Stomach smooth muscle (tissue), 2 donors: ENCODE measurements at regions not wholly inside any gene's neighbourhood (a gene's known extent, or its start where the extent isn't known, plus 50 kb on each side); places are given as distances from the start of the nearest gene placed in this dataset.

Experiments used
- H3K27ac ChIP-seq: one replicate; pipeline ENCODE4 v1.7.0; 2013; ENCODE audit warnings: mild to moderate bottlenecking, low read length, inconsistent platforms
- H3K27me3 ChIP-seq, 2 donors: one replicate each; pipeline ENCODE4 v1.7.0; 2013; ENCODE audit warnings: low read length in 2 of 2; ENCODE audit not compliant: insufficient read depth in 2 of 2, control insufficient read depth in 1 of 2
- H3K36me3 ChIP-seq, 2 donors: one replicate each; pipeline ENCODE4 v1.7.0; 2013; ENCODE audit warnings: low read length in 2 of 2; ENCODE audit not compliant: control insufficient read depth in 2 of 2, insufficient read depth in 2 of 2
- H3K4me1 ChIP-seq: one replicate; pipeline ENCODE4 v1.7.0; 2013; ENCODE audit warnings: low read length; ENCODE audit not compliant: control insufficient read depth, insufficient read depth
- H3K4me3 ChIP-seq, 2 donors: one replicate each; pipeline ENCODE4 v1.7.0; 2013; ENCODE audit warnings: low read length in 2 of 2
- H3K9ac ChIP-seq, 2 donors: one replicate each; pipeline ENCODE4 v1.7.0; 2013; ENCODE audit warnings: low read length in 2 of 2, mild to moderate bottlenecking in 1 of 2
- H3K9me3 ChIP-seq, 2 donors: one replicate each; pipeline ENCODE4 v1.7.0; 2013; ENCODE audit warnings: low read length in 2 of 2; ENCODE audit not compliant: control insufficient read depth in 2 of 2
- donor health status: healthy.
- donor health status: Pancreatic carcinoma.

DNA sequence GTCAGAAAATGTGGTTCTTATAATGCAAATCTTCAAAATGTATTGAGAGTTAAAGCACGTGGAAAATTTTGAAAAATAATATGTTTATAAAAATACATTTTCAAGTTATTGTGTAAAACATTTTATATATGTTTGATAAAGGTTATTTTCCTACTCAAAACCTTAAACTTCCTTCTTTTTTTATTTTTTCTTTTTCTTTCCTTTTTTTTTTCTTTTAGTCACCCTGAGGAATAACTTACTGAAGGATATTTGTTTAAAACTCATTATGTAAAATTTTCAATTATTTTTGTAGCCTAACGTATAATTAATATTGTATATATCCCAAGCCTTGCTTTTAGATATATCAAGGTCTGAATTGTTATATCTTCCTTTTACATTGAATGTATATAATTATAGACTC lies 346.8 kb upstream of the GYPC start:
- H3K4me3 ChIP-seq: no peak overlapping the region
- no peak overlapping the region for H3K9ac ChIP-seq
- H3K9me3 ChIP-seq: no peaks in the 10 kb centered on the region
- H3K4me1 ChIP-seq: no peaks in the 10 kb centered on the region
- no peak overlapping the region for H3K27ac ChIP-seq
- no peaks in the 10 kb centered on the region for H3K27me3 ChIP-seq
- no peaks in the 10 kb centered on the region for H3K36me3 ChIP-seq

DNA sequence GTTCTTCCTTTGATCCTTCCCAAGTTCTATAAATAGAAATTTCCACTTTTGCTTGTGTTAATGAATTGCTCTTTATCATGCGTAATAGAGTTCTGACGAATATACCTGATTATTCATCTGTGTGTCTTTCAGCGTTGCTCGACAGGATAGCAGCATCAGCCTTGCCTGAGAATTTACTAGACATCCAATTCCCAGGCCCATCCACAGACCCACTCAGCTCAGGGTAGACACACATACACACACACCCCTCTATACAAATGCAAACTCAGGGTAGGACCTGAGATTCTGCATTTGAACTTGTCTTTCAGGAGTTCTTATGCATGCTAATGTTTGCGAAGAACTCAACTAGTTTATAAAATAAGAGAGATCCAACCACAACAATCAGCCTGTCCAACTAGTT lies 343.4 kb upstream of the GYPC start:
- no peak overlapping the region for H3K9ac ChIP-seq
- H3K4me3 ChIP-seq: no peak overlapping the region
- H3K27ac ChIP-seq: no peak overlapping the region
- H3K4me1 ChIP-seq: no peaks in the 10 kb centered on the region
- no peaks in the 10 kb centered on the region for H3K9me3 ChIP-seq
- no peaks in the 10 kb centered on the region for H3K27me3 ChIP-seq
- no peaks in the 10 kb centered on the region for H3K36me3 ChIP-seq

GRCh38 chr2:126315828-126316227 lies 340.1 kb upstream of the GYPC start:
- Histone ChIP-seq H3K9me3 (no peaks in the 10 kb centered on the region), H3K27ac (no peak overlapping the region), H3K4me3 (no peak overlapping the region), H3K36me3 (no peaks in the 10 kb centered on the region), H3K27me3 (no peaks in the 10 kb centered on the region), H3K9ac (no peak overlapping the region), H3K4me1 (no peaks in the 10 kb centered on the region)

- no peaks in the 10 kb centered on the region for H3K9me3 ChIP-seq
- no peaks in the 10 kb centered on the region for H3K4me1 ChIP-seq
- H3K4me3 ChIP-seq: no peak overlapping the region
- no peak overlapping the region for H3K9ac ChIP-seq
- H3K27me3 ChIP-seq: no peaks in the 10 kb centered on the region
- H3K27ac ChIP-seq: no peak overlapping the region
- H3K36me3 ChIP-seq: no peaks in the 10 kb centered on the region
These were observed 338.0 kb upstream of the GYPC start for GRCh38 chr2:126317790-126318431.

DNA sequence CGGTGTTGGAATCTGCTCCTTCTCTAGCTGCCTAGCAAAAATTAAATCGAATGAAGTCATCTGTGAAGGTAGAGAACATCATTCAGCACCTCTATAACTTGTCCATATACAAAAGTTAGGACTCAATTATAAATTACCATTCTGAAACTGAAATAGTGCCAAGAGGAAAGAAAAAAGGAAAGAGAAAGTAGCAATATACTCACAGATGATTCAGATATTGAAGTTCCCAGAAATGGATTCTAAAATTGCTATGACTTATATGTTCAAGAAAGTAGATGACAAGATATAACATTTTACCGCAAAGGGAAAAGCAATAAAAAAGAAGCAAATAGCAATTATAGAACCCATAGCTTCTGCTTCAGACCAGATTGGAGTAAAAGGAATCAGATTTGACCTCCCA lies 333.6 kb upstream of the GYPC start:
- Histone ChIP-seq H3K27ac (no peak overlapping the region), H3K27me3 (no peaks in the 10 kb centered on the region), H3K9ac (no peak overlapping the region), H3K9me3 (no peaks in the 10 kb centered on the region), H3K36me3 (no peaks in the 10 kb centered on the region), H3K4me3 (no peak overlapping the region), H3K4me1 (no peaks in the 10 kb centered on the region)

DNA sequence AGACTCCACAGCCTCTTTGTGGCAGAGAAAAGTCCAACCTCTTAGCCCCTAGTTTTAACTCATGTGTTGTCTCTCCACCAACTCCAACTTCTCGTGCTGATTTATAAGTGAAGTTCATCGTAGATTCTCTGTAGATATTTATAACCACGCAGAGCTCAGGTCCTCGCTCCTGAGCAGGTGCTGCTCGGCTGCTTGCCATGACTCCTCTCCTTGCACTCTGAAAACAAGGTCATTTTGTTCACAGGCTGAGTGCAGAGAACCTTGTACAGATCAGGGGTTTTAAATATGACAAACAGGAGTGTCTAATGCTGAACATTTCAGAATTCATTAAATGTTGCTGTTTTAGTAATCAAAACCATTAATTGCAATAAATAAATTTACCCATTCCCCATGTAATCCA lies 330.8 kb upstream of the GYPC start:
- Histone ChIP-seq H3K36me3 (no peaks in the 10 kb centered on the region), H3K27me3 (no peaks in the 10 kb centered on the region), H3K4me1 (no peaks in the 10 kb centered on the region), H3K9ac (no peak overlapping the region), H3K27ac (no peak overlapping the region), H3K4me3 (no peak overlapping the region), H3K9me3 (no peaks in the 10 kb centered on the region)

DNA sequence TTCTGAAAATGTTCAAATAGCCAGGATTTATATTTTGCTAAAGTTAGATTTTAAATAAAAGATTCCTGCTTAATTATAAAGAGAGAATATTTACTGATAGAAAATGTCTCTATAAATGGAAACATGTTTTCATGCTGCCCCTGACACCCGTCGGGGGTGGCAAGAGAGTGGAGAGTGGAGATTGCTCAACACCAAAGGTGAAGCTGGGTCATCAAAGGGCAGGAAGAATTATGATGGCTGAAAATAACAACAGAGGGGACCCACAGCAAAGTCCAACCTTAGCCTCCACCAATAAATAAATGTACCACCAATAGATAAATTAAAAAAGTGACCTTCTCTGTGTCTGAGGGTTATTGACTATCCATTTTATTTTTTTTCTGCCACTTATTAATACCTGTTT lies 326.8 kb upstream of the GYPC start:
- H3K27ac ChIP-seq: no peak overlapping the region
- no peaks in the 10 kb centered on the region for H3K27me3 ChIP-seq
- no peaks in the 10 kb centered on the region for H3K4me1 ChIP-seq
- no peak overlapping the region for H3K9ac ChIP-seq
- no peak overlapping the region for H3K4me3 ChIP-seq
- H3K36me3 ChIP-seq: no peaks in the 10 kb centered on the region
- H3K9me3 ChIP-seq: no peaks in the 10 kb centered on the region

GRCh38 chr2:126342457-126342856 lies 313.5 kb upstream of the GYPC start:
- Histone ChIP-seq H3K4me3 (no peak overlapping the region), H3K9me3 (peaks cover 0 to 3% of the 10 kb centered on the region in 2 donors), H3K36me3 (no peaks in the 10 kb centered on the region), H3K4me1 (no peaks in the 10 kb centered on the region), H3K9ac (no peak overlapping the region), H3K27me3 (no peaks in the 10 kb centered on the region), H3K27ac (no peak overlapping the region)

- H3K27me3 ChIP-seq: no peaks in the 10 kb centered on the region
- no peak overlapping the region for H3K9ac ChIP-seq
- H3K27ac ChIP-seq: no peak overlapping the region
- H3K4me1 ChIP-seq: no peaks in the 10 kb centered on the region
- no peak overlapping the region for H3K4me3 ChIP-seq
- H3K36me3 ChIP-seq: no peaks in the 10 kb centered on the region
- peaks cover 0 to 3% of the 10 kb centered on the region in 2 donors for H3K9me3 ChIP-seq
These were observed 312.8 kb upstream of the GYPC start for GRCh38 chr2:126343136-126343535.

GRCh38 chr2:126344493-126344892 lies 311.5 kb upstream of the GYPC start:
- Histone ChIP-seq H3K36me3 (no peaks in the 10 kb centered on the region), H3K9ac (no peak overlapping the region), H3K27me3 (no peaks in the 10 kb centered on the region), H3K4me1 (no peaks in the 10 kb centered on the region), H3K4me3 (no peak overlapping the region), H3K27ac (no peak overlapping the region), H3K9me3 (no peaks in the 10 kb centered on the region)

- Histone ChIP-seq H3K4me1 (no peaks in the 10 kb centered on the region), H3K4me3 (no peak overlapping the region), H3K36me3 (no peaks in the 10 kb centered on the region), H3K9ac (no peak overlapping the region), H3K27me3 (no peaks in the 10 kb centered on the region), H3K9me3 (no peaks in the 10 kb centered on the region), H3K27ac (no peak overlapping the region)
These were observed 310.3 kb upstream of the GYPC start for GRCh38 chr2:126345691-126346090.
